Activated T-helper 1 cell treated with anti-CD3 and anti-CD28 coated beads, Interleukin-12 subunit alpha, Interleukin-12 subunit beta, Interleukin-2, Interleukin-4 antibody, amounts not matched to agents 30 ng/mL and 10 ng/mL and 1 ng/mL, durations not matched to agents 14 hours and 24 hours and 36 hours (primary cell): ENCODE measurements at regions not wholly inside any gene's neighbourhood (a gene's known extent, or its start where the extent isn't known, plus 50 kb on each side); places are given as distances from the start of the nearest gene placed in this dataset.
"Not testable (repeated sequence)": the region's sequence is repeated elsewhere in the genome, so short reads cannot be mapped to it uniquely, and the experiment has no call there.

Source experiments
- DNase-seq: peaks from one replicate; pipeline ENCODE4 v3.0.0; 2021; ENCODE audit warnings: low spot score
- H3K27ac Mint-ChIP-seq: one replicate; pipeline ENCODE4 v1.8.0; 2021; ENCODE audit warnings: mild to moderate bottlenecking, mixed read lengths
- H3K27me3 Mint-ChIP-seq: one replicate; pipeline ENCODE4 v1.8.0; 2022; ENCODE audit warnings: mild to moderate bottlenecking, moderate library complexity, mixed read lengths; ENCODE audit not compliant: insufficient read depth
- H3K36me3 Mint-ChIP-seq: one replicate; pipeline ENCODE4 v1.8.0; 2021; ENCODE audit warnings: low read depth, mixed read lengths
- H3K4me1 Mint-ChIP-seq: one replicate; pipeline ENCODE4 v1.8.0; 2021; ENCODE audit warnings: low read depth, mixed read lengths
- H3K4me3 Mint-ChIP-seq: one replicate; pipeline ENCODE4 v1.8.0; 2021; ENCODE audit warnings: mild to moderate bottlenecking, moderate library complexity, mixed read lengths
- H3K9me3 Mint-ChIP-seq: one replicate; pipeline ENCODE4 v1.8.0; 2021; ENCODE audit warnings: mixed read lengths
- intact Hi-C: fragments of 100-400 bp; cut with micrococcal nuclease; formaldehyde crosslinking; loops from one replicate; pipeline ENCODE4 v1.15.1; 2024

DNA sequence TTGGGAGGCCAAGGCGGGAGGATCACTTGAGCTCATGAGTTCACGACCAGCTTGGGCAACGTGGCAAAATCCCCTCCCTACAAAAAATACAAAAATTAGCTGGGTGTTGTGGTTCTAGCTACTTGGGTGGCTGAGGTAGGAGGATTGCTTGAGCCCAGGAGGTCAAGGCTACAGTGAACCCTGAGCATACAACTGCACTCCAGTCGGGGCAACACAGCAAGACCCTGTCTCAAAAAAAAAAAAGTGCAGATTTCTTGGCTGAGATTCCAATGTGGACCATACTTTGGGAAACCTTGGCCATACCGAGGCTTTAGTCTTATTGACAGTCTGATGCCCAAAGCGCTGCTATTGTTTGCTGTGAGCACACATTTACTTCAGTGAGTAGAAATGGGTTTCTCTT, 113.6 kb upstream of the CLINT1 start:
- no peak overlapping the region for H3K27ac Mint-ChIP-seq
- intact Hi-C loops, result no loop called here
- no peak for DNase-seq
- no peak overlapping the region for H3K4me3 Mint-ChIP-seq
- no peaks in the 10 kb centered on the region for H3K9me3 Mint-ChIP-seq
- H3K36me3 Mint-ChIP-seq, result no peaks in the 10 kb centered on the region
- H3K27me3 Mint-ChIP-seq, result peaks cover 6% of the 10 kb centered on the region
- no peaks in the 10 kb centered on the region for H3K4me1 Mint-ChIP-seq

DNA sequence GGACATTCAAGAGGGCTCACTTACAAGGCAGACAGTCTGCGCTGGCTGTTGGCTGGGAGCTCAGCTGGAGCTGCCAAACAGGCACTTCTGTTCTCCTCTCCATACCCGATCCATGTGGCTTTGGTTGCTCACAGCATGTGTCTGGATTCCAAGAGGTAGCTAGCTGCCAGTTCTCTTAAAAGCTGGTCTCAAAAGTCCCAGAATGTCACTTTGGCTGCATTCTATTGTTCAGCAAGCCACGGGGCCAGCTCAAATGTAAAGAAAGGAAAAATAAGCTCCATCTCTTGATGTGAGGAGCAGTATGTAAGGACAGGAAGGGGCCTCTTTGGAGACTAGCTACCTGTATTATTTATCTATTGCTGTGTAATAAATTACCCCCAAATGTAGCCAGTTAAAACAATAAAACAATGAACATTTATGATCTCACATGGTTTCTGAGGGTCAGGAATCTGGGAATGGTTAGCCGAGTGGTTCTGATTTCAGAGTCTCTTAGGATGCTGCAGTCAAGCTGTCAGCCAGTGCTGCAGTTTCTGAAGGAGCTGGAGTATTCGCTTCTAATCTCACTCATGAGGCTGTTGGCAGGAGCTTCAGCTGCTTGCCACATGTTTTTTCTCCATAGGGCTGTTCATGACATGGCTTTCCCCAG, 112.7 kb upstream of the CLINT1 start:
- Mint-ChIP-seq H3K4me3 (no peak overlapping the region), H3K36me3 (no peaks in the 10 kb centered on the region)

DNA sequence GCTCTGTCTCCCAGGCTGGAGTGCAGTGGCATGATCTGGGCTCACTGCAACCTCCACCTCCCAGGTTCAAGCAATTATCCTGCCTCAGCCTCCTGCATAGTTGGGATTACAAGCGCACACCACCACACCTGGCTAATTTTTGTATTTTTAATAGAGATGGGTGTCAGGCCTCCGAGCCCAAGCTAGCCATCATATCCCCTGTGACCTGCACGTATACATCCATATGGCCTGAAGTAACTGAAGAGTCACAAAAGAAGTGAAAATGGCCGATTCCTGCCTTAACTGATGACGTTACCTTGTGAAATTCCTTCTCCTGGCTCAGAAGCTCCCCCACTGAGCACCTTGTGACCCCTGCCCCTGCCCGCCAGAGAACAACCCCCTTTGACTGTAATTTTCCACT, 109.6 kb upstream of the CLINT1 start:
- H3K27ac Mint-ChIP-seq, intact Hi-C loops, DNase-seq, H3K4me3 Mint-ChIP-seq, H3K27me3 Mint-ChIP-seq, H3K9me3 Mint-ChIP-seq, H3K4me1 Mint-ChIP-seq, H3K36me3 Mint-ChIP-seq: not testable (repeated sequence)

More for the DNA sequence above, 112.7 kb upstream of the CLINT1 start:
- no peaks in the 10 kb centered on the region for H3K9me3 Mint-ChIP-seq
- intact Hi-C loops, result no loop called here
- no peak for DNase-seq
- H3K4me1 Mint-ChIP-seq, result no peaks in the 10 kb centered on the region
- no peak overlapping the region for H3K27ac Mint-ChIP-seq
- peaks cover 6% of the 10 kb centered on the region for H3K27me3 Mint-ChIP-seq

DNA sequence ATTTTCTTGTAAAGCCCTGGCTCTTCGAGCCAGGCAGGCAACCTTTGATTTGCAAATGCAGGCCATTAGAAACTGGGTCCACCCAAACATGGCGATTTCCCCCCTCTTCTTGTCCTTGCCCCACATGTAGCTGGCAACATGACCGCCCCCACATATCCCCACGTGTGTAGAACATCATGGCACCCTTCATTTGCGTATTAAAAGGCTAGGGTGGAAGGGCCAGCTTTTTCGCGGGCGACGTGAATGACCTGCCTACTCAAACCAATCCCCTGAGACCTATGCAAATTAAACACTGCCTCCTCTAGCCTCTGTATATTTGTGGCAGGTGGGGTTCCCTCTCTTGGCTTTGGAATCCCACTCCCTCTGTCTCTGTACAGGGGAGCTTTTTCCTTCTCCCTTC, 107.0 kb upstream of the CLINT1 start:
- H3K36me3 Mint-ChIP-seq, result no peaks in the 10 kb centered on the region
- H3K9me3 Mint-ChIP-seq, result no peaks in the 10 kb centered on the region
- H3K4me3 Mint-ChIP-seq, result no peak overlapping the region
- no peak for DNase-seq
- intact Hi-C loops, result no loop called here
- peaks cover 7% of the 10 kb centered on the region for H3K27me3 Mint-ChIP-seq
- no peak overlapping the region for H3K27ac Mint-ChIP-seq
- no peaks in the 10 kb centered on the region for H3K4me1 Mint-ChIP-seq

DNA sequence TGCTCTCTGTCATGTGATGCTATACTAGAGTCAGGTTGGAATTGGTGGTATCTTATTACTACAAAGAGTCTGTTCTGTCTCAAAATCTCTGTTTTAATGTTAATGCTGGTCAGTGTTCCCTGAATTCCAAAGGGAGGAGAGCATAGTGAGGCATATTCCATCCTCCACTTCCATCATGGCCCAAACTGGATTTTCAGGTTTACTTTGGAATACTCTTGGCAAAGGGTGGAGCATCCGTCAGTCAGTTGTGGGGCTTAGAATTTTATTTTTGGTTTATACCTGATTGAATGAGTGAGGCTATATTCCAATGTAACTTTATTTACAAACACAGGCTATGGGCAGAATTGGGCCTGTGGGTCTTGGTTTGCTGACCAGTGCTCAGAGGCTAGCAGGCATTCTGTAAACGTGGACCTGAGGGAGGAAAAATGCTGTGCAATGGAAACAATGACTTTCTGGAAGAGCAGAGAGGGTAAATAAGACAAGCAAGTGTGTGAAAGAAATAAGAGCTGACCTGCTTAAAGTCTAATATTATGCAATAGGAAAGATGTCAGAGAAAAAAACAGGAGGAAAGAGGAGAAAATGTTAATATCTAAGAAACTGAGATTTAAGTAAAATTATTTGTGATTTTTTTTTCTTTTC, 106.2 kb upstream of the CLINT1 start:
- Mint-ChIP-seq H3K4me3 (no peak overlapping the region), H3K27me3 (peaks cover 9% of the 10 kb centered on the region), H3K9me3 (no peaks in the 10 kb centered on the region), H3K4me1 (no peaks in the 10 kb centered on the region), H3K36me3 (no peaks in the 10 kb centered on the region), H3K27ac (no peak overlapping the region)
- intact Hi-C loops, result no loop called here
- no peak for DNase-seq

DNA sequence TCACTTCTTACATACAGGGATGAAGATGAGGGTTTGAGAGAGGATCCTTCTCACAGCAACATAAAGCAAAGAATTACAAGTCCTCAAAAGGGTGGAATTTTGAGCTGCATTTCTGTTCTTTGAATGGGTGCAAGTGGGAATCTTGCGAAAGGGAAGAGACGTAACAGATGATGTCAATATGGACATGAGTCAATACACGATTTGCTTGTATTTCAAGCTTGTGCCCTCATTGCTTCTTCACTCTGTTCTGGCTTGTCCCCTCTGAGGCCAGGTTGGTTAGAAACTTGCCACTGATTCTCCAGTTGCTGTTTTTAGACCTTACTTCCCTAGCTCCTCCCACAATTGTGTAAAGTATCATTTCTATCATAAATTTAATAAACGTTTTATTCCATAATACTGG, 104.8 kb upstream of the CLINT1 start:
- Mint-ChIP-seq H3K4me1 (no peaks in the 10 kb centered on the region), H3K36me3 (no peaks in the 10 kb centered on the region), H3K27ac (no peak overlapping the region), H3K4me3 (no peak overlapping the region), H3K9me3 (no peaks in the 10 kb centered on the region), H3K27me3 (peaks cover 9% of the 10 kb centered on the region)
- DNase-seq, result no peak
- intact Hi-C loops, result no loop called here

DNA sequence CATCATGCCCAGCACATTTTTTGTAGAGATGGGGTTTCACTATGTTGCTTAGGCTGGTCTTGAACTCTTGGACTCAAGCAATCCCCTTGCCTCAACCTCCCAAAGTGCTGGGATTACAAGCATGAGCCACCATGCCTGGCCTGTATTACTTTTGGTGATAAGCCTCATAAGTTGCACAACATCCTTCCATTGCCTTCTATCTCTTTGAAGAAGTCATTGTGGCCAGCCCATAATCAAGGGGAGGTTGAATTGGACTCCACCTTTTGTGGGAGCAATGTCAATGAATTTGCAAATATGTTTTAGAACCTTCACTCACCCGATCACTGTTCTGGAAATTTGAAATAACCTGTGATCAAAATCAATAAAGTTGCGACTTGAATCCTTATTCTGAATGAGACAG, 104.3 kb upstream of the CLINT1 start:
- Mint-ChIP-seq H3K36me3 (no peaks in the 10 kb centered on the region), H3K27me3 (peaks cover 9% of the 10 kb centered on the region)

DNA sequence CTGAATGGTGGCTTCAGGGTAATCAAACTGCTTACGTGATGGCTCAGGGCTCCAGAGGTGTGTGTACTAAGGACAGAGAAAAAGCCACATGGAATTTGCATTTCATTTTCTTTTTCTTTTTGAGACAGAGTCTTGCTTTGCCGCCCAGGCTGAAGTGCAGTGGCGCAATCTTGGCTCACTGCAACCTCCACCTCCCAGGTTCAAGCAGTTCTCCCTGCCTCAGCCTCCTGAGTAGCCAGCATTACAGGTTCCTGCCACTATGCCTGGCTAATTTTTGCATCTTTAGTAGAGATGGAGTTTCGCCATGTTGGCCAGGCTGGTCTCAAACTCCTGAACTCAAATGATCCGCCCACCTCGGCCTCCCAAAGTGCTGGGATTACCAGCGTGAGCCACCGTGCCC, 103.7 kb upstream of the CLINT1 start:
- H3K9me3 Mint-ChIP-seq, H3K4me3 Mint-ChIP-seq, H3K36me3 Mint-ChIP-seq, H3K4me1 Mint-ChIP-seq, DNase-seq, H3K27ac Mint-ChIP-seq, H3K27me3 Mint-ChIP-seq, intact Hi-C loops: not testable (repeated sequence)

More for the DNA sequence above, 104.3 kb upstream of the CLINT1 start:
- intact Hi-C loops, result no loop called here
- H3K27ac Mint-ChIP-seq, result no peak overlapping the region
- H3K9me3 Mint-ChIP-seq, result no peaks in the 10 kb centered on the region
- H3K4me1 Mint-ChIP-seq, result no peaks in the 10 kb centered on the region
- no peak for DNase-seq
- H3K4me3 Mint-ChIP-seq, result no peak overlapping the region

DNA sequence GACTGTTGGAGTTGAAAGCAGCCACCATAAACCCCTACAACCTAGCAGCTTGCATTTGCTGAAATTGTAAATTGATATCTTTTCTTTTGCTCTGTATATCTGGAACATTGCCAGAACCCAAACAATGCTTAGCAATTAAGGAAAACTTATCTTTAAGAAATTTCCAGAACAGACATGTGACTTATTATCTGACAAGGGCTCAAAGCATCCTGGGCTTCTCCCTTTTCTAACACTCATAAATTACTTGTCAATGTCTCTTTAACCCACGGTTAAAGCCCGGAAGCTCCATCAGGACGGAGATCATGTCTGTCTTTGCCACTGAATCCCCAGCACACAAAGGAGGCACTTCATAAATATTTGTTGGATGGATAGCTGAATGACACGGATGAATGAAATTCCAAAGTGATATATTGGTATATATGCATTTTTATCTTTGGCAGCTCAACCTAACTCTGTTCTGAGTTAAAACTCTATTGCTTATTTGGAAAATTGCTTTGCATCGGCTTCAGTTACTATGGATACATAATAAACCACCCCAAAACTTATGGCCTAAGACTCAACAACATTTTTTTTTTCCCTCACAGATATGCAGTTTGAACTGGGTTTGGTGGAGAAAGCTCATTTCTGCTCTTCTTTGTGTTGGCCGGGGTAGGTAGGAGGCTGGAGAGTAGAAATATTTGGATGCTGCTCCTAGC, 103.1 kb upstream of the CLINT1 start:
- Mint-ChIP-seq H3K27me3 (peaks cover 10% of the 10 kb centered on the region), H3K4me3 (no peak overlapping the region), H3K36me3 (no peaks in the 10 kb centered on the region), H3K27ac (no peak overlapping the region), H3K9me3 (no peaks in the 10 kb centered on the region), H3K4me1 (no peaks in the 10 kb centered on the region)
- intact Hi-C loops, result no loop called here
- no peak for DNase-seq

DNA sequence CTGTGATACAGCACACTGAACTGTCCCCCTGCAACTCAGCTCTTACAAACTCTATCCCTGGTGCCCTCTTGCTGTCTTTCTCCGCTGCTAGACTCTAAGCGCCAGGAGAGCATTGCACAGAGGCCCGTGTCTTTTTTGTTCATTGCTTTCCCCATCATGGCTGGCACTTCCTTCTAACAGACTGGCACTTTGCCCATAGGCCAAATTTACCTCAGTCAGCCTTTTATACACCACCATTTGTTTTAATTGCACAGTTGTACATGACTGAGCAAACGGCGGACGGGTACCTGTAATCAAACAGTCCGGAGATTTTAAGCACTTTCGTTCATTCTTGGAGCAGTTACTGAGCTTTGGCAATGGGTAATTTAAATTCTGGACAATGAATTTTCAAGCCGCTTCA, 102.2 kb upstream of the CLINT1 start:
- peaks cover 15% of the 10 kb centered on the region for H3K27me3 Mint-ChIP-seq
- intact Hi-C loops, result no loop called here
- H3K27ac Mint-ChIP-seq, result no peak overlapping the region
- no peaks in the 10 kb centered on the region for H3K9me3 Mint-ChIP-seq
- H3K4me3 Mint-ChIP-seq, result no peak overlapping the region
- no peak for DNase-seq
- H3K36me3 Mint-ChIP-seq, result no peaks in the 10 kb centered on the region
- no peaks in the 10 kb centered on the region for H3K4me1 Mint-ChIP-seq

DNA sequence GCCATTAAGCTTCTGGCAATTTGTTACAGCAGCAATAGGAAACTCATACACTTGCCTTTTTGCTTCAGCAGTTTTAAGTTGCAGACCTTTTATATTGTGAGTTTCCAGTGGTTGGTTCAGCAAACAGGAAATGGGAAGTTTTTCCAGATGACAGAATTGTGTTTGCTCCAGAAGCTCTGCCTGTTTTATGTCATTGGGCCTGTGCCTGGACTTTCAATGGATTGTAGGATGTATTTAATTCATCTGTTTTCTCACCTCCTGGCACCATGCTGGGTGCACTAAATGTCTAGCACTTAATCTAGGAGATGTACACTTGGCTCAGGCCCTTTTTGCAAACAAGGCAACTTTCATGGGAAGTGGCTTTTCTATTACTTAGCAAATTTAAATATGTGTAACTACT, 100.4 kb upstream of the CLINT1 start:
- Mint-ChIP-seq H3K27me3 (peaks cover 12% of the 10 kb centered on the region), H3K27ac (no peak overlapping the region), H3K4me1 (no peaks in the 10 kb centered on the region), H3K4me3 (no peak overlapping the region), H3K9me3 (no peaks in the 10 kb centered on the region), H3K36me3 (no peaks in the 10 kb centered on the region)
- DNase-seq, result no peak
- intact Hi-C loops, result no loop called here

DNA sequence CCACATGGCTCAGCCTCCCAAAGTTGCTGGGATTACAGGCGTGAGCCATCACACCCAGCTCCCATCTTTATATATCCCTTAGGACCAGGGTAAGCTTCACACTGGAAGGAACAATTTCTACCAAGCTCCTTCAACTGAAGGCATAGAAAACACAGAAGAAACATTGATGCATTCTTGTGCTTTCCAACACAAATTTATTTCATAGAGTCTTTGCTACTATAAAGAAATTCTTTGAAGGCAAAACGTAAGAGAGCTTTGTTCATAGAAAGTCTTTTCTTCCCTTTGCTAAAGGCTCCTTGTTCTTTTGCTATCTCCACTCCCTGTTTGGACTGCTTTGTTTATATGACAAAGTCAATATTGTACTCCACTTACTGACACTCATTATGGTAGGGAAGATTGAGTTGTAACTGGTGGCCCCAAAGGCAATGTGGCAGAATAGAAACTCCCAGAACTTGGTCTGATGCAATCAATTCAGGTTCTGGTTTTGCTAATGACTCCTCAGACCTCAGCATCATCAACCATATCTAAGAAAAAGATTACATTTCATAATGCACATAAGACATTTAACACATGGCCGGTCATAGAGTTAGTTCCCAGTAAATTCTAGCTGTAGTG, 97.4 kb upstream of the CLINT1 start:
- Mint-ChIP-seq H3K36me3 (no peaks in the 10 kb centered on the region), H3K9me3 (no peaks in the 10 kb centered on the region), H3K4me3 (no peak overlapping the region), H3K27ac (no peak overlapping the region), H3K4me1 (no peaks in the 10 kb centered on the region), H3K27me3 (peaks cover 12% of the 10 kb centered on the region)
- no peak for DNase-seq
- intact Hi-C loops, result no loop called here

DNA sequence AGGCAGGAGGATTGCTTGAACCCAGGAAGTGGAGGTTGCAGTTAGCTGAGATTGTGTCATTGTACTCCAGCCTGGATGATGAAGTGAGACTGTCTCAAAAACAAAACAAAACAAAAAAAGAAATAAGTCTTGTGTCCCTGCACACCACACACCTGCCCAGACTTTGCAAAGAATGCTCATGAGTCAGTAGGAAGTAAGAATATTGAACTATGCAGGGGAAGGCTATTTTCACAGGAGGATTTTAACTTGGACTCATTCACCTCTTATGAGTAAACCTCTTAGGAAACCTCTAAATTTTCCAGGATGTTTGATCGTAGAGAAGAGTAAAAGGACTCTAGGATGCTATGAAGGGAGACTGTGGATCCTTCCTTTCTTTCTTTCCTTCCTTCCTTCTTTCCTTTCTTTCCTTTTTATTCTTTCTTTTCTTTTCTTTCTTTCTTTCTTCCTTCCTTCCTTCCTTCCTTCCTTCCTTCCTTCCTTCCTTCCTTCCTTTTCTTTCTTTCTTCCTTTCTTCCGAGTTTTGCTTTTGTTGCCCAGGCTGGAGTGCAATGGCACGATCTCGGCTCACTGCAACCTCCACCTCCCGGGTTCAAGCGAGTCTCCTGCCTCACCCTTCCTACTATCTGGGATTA, 96.7 kb upstream of the CLINT1 start:
- no peak overlapping the region for H3K4me3 Mint-ChIP-seq
- no peaks in the 10 kb centered on the region for H3K4me1 Mint-ChIP-seq
- peaks cover 7% of the 10 kb centered on the region for H3K27me3 Mint-ChIP-seq
- no peaks in the 10 kb centered on the region for H3K36me3 Mint-ChIP-seq
- H3K27ac Mint-ChIP-seq, result no peak overlapping the region
- no peak for DNase-seq
- intact Hi-C loops, result no loop called here
- H3K9me3 Mint-ChIP-seq, result no peaks in the 10 kb centered on the region
